GM12892 (cell line): ENCODE measurements at regions not wholly inside any gene's neighbourhood (a gene's known extent, or its start where the extent isn't known, plus 50 kb on each side); places are given as distances from the start of the nearest gene placed in this dataset.

Experiments used
- DNase-seq: peaks from one replicate; pipeline ENCODE4 v3.0.0; 2011; ENCODE audit not compliant: insufficient read length
- FAIRE-seq: peaks from 2 replicates; lab custom pipeline; 2011; peaks lifted over from hg19 to GRCh38; lab: Jason Lieb, UNC
- POLR2A ChIP-seq: IDR thresholded peaks from 2 replicates; pipeline ENCODE4 v1.6.1; 2011; ENCODE audit warnings: low read depth, low read length, control low read depth
- POLR2AphosphoS5 ChIP-seq: IDR thresholded peaks from 2 replicates; pipeline ENCODE4 v1.6.1; 2011; ENCODE audit warnings: low read depth, low read length, control low read depth
- TAF1 ChIP-seq: IDR thresholded peaks from 2 replicates; pipeline ENCODE4 v1.6.1; 2011; ENCODE audit warnings: low read depth, mild to moderate bottlenecking, control low read depth, low read length, borderline replicate concordance

DNA sequence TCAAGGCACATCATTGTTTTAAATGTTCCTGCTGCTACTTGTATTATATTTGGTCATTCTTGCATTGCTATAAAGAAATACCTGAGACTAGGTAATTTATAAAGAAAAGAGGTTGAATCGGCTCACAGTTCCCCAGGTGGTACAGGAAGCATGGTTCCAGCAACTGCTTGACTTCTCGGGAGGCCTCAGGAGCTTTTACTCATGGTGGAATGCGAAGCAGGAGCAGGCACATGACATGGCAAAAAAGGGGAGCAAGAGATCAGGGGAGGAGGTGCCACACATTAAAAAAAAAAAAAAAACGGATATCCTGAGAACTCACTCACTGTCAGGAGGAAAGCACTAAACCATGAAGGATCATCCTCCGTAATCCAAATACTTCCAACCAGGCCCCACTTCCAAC is 286.9 kb upstream of the PLSCR5 start:
- DNase-seq (no peak), FAIRE-seq (no peak)
- TF ChIP-seq POLR2AphosphoS5 (no peak), TAF1 (no peak), POLR2A (no peak)

DNA sequence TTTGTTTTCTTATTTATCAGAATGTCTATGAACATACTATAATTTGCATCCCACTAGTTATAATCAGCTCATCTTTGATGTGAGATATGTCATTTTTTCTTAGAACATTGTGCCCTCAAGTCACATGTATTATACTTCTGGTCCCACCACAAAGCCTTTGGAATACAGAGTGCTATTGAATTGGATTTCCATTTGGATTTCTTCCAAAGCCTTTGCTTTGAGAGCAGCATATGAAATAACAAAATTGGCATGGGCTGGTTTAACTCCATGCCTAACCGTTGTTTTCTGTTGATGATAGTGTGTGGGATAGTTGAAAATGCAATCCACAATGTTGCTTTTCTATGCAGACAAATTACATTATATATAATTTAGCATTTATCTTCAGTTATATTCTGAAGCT is 284.5 kb upstream of the PLSCR5 start:
- DNase-seq (no peak), FAIRE-seq (no peak)
- TF ChIP-seq TAF1 (no peak), POLR2A (no peak), POLR2AphosphoS5 (no peak)

DNA sequence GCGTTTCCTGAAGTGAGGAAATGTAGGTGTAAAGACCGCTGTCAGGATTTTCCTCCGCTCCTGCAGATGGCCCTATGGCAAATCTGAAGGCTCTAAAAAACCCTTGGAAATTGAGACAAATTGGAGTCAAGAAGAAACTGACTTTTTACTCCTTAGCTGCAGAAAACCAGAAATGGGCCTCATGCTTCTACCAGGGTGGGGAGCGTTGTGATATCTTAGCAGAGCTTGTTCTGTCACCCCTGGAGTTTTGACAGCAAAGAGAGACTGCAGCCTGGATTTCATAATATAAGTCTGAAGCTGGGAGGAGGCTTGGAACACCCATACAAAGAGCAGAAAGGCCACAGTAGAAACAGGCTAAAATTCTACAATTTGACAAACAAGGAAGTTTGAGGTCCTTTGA is 283.0 kb upstream of the PLSCR5 start:
- no peak for DNase-seq
- FAIRE-seq = no peak
- TF ChIP-seq POLR2A (no peak), POLR2AphosphoS5 (no peak), TAF1 (no peak)

DNA sequence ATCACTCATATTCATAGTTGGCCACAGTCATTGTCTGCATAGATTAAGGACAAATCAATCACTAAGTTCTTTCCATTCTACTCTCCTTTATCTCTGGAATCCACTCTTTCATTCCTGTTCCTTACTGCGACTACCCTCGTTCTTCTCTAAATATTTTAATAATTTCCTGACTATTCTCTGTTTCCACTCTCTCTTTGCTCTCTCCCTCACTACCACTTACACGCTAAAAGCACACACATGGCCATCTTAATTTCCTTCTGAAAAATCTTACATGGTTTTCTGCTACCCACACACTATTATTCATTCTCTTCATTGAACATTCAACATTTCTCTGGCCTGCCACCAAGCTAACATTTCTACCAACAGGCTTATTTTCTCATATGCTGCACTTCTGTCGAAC is 279.6 kb upstream of the PLSCR5 start:
- TF ChIP-seq POLR2AphosphoS5 = no peak
- TF ChIP-seq POLR2A = no peak
- no peak for TF ChIP-seq TAF1
- FAIRE-seq (no peak), DNase-seq (no peak)

DNA sequence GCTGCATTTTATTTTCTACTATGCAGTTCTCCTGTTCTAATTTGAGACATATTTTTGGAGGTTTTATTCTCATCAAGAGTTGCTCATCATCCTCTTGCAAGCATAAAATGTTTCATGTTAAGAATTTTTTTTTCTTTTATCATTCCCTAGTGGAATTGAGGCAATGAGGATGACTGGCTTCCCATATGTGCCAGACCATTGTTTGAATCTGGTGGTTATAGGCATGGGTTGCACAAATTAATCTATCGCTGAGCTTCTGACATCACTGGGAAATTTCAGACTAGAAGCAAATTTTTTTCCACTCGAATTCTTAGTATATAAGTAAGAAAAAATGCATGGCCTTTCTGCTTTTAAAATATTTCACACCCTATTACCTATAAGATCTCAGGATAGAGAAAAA is 279.1 kb upstream of the PLSCR5 start:
- DNase-seq = no peak
- no peak for FAIRE-seq
- TF ChIP-seq POLR2A (no peak), POLR2AphosphoS5 (no peak), TAF1 (no peak)

- DNase-seq (no peak), FAIRE-seq (no peak)
- TF ChIP-seq POLR2A (no peak), TAF1 (no peak), POLR2AphosphoS5 (no peak)
Measured at GRCh38 chr3:146883288-146883687, 278.1 kb upstream of the PLSCR5 start.

- no peak for TF ChIP-seq TAF1
- no peak for TF ChIP-seq POLR2A
- no peak for TF ChIP-seq POLR2AphosphoS5
- no peak for FAIRE-seq
- DNase-seq = no peak
Measured at GRCh38 chr3:146881966-146882760, 277.0 kb upstream of the PLSCR5 start.

GRCh38 chr3:146881356-146881755 is 276.2 kb upstream of the PLSCR5 start:
- DNase-seq = no peak
- FAIRE-seq = no peak
- TF ChIP-seq POLR2A = no peak
- no peak for TF ChIP-seq POLR2AphosphoS5
- no peak for TF ChIP-seq TAF1

- no peak for TF ChIP-seq POLR2AphosphoS5
- no peak for TF ChIP-seq POLR2A
- no peak for TF ChIP-seq TAF1
- DNase-seq (no peak), FAIRE-seq (no peak)
Measured at GRCh38 chr3:146873748-146874147, 268.6 kb upstream of the PLSCR5 start.

DNA sequence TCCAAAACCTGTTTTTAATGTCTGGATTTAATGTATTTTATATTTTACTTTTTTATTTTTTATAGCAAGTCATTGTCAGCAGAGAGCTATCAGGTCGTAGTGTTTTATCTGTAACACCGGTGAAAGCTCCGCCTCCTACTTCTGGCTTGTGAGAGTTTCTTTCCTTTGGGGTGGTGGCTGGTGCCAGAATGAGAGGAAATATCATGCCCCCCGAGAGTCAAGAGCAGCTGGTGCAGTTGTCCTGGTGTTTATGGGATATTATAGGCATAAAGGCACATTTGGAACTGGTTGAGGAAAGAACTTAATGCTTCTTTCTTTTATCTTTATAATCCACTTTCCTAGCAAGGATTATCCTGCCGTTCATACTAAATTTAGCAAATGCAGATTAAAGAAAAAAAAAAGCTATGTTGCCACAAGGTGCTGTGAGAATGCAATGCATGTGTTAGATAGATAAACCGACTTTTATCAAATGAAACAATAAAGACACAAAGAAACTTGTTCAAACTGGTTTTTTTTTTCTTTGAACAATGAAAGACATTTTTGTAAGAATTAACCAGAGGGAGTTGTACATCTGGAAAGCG is 260.1 kb upstream of the PLSCR5 start:
- TF ChIP-seq POLR2A (no peak), TAF1 (no peak), POLR2AphosphoS5 (no peak)
- no peak for FAIRE-seq
- no peak for DNase-seq

DNA sequence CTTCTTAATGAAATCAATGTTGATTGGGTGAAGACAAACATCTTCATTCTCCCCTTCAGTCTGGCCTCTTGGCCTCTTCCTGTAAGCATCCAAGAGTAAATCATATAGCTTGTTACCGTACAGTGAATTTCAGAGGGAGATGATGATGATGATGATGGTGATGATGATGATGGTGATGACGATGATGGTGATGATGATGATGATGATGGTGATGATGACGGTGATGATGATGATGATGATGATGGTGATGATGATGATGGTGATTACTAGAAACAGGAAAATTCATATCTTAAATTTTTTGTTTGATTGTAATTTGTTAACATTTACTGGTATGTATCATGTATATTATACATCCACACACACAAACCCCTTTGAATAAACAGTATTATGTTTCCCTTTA is 256.1 kb upstream of the PLSCR5 start:
- TF ChIP-seq POLR2A (no peak), TAF1 (no peak), POLR2AphosphoS5 (no peak)

GRCh38 chr3:146854523-146854922 is 249.4 kb upstream of the PLSCR5 start:
- FAIRE-seq = no peak
- TF ChIP-seq POLR2A (no peak), POLR2AphosphoS5 (no peak), TAF1 (no peak)
- DNase-seq = no peak

More for the DNA sequence above, 256.1 kb upstream of the PLSCR5 start:
- no peak for FAIRE-seq
- DNase-seq = no peak
